ENCODE measurements at regions not wholly inside any gene's neighbourhood (a gene's known extent, or its start where the extent isn't known, plus 50 kb on each side); places are given as distances from the start of the nearest gene placed in this dataset.

DNA sequence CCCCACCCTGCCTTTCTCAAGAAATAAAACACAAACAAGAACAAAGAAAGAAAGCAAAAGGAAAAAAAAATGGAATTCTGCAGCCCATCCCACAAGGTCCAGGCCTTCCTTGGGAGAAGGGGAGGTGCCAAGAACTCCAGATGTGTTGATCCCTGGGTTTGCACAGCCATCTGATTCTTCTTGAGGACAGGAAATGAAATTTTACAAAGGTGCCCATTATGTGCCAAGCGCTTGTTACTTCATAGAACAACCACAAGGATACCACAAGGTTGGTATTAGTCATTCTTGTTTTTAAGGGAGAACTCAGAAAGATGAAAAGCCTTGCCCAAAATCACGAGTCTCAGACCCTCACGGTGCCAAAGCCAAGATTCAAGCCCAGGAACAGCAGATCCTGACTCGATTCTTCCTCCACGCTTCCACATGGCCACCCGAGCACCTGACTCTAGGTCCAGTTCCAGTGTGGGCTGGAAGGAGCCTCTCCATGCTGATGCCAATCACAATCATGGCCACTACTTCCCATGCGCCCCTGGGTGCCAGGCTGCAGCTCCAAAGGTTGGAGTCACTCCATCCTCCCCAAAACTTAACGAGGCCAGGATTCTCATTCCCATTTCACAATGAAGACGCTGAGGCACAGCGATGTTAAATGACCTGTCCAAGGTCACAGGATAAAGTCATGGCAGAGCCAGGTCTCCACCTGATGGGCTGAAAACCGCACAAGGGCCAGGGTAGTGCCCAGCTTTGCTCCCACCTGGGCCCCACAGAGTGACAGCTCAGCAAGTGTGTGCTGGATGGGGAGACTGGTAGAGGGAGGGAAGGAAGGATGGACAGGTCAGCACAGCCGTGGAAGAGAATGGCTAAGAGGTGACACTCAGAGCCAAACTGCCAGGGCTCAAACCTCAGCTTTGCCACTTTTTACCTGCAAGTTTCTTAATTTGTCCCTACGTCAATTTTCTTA is 66.7 kb upstream of the TOP1 start:
- Histone ChIP-seq H3K9me3 (no peaks in the 10 kb centered on the region), H3K4me3 (no peak overlapping the region), H3K27me3 (no peaks in the 10 kb centered on the region), H3K4me1 (peaks cover 3 to 5% (median 4%) of the 10 kb centered on the region in 4 donors), H3K36me3 (no peaks in the 10 kb centered on the region), H3K27ac (no peak overlapping the region)
- WGBS, 2 donors = 77 to 78% methylated on average over 13 of the region's 13 CpGs
- ATAC-seq (ENCODE audit: low FRiP score in 2 of 2) (no peak), DNase-seq (no peak)
- TF ChIP-seq POLR2AphosphoS5 (IDR thresholded peaks at IDR 0.05) (no peak), POLR2A (IDR thresholded peaks at IDR 0.05) (no peak), EP300 (IDR thresholded peaks at IDR 0.05) (no peak)
- TF ChIP-seq, protein P1, sequence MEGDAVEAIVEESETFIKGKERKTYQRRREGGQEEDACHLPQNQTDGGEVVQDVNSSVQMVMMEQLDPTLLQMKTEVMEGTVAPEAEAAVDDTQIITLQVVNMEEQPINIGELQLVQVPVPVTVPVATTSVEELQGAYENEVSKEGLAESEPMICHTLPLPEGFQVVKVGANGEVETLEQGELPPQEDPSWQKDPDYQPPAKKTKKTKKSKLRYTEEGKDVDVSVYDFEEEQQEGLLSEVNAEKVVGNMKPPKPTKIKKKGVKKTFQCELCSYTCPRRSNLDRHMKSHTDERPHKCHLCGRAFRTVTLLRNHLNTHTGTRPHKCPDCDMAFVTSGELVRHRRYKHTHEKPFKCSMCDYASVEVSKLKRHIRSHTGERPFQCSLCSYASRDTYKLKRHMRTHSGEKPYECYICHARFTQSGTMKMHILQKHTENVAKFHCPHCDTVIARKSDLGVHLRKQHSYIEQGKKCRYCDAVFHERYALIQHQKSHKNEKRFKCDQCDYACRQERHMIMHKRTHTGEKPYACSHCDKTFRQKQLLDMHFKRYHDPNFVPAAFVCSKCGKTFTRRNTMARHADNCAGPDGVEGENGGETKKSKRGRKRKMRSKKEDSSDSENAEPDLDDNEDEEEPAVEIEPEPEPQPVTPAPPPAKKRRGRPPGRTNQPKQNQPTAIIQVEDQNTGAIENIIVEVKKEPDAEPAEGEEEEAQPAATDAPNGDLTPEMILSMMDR (IDR thresholded peaks at IDR 0.05) = no peak

DNA sequence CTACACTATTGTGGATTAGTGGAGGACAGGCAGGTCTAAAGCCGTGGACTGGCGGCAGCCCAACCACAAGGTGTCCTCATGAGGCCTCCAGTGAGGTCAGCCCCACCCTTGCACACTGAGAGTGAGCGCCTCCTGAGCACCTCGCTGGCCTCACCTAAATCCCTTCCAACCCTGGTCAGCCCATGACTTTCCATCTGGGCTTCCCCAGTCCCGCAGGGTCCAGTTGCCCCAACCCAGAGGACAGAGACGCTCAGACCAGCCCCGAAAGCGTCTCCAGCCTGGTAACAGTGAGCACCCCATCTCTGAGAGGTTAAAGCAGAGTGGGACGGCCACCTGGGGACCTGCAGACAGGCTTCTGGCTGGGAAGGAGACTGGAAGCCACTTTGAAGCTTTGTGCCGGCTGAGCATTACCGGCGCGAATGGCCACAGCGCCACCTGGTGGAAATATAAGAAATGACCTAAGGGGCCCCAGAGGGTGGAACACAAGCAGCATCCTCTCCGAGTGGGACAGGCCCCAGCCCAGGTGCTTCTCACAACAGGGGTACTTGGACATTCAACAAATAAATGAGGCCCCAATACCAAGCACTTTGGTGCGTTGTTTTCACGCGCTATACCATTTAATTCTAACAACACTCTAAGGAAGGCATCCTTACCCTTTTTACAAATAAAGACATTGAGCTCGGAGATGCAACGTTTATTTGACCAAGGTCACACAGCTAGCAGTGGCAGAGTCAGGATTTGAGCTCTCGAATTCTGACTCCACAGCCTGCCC is 65.7 kb upstream of the TOP1 start:
- Histone ChIP-seq H3K4me3 (no peak overlapping the region), H3K4me1 (peaks cover 3 to 5% (median 4%) of the 10 kb centered on the region in 4 donors), H3K9me3 (no peaks in the 10 kb centered on the region), H3K27ac (no peak overlapping the region), H3K36me3 (no peaks in the 10 kb centered on the region), H3K27me3 (no peaks in the 10 kb centered on the region)
- WGBS, 2 donors = 22 to 43% methylated on average over 9 to 17 of the region's 21 CpGs
- DNase-seq = peak in 1 of 2 donors; percentile 63
- TF ChIP-seq, protein P1 (IDR thresholded peaks at IDR 0.05) = peak; percentile 73 to 90 (median 90)
- TF ChIP-seq POLR2A (IDR thresholded peaks at IDR 0.05) = no peak
- peak; percentile 86 to 89 for ATAC-seq (ENCODE audit: low FRiP score in 2 of 2)

DNA sequence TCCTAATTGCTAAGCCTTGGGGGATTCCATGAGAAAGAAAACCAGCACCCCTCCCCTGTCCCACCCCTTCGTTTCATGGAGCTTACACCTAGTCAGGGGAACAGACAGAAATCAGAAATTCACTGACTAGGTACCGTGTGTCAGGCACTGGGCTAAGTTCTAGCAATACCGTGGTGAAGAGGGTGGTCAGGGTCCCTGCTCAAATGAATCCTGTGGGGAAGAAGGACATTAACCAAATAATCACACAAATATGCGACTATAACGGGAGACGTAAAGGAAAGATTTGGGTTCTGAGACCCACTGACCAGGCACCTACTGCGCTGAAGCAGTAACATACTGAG is 65.1 kb upstream of the TOP1 start:
- no peak overlapping the region for H3K27ac ChIP-seq
- TF ChIP-seq EP300 (IDR thresholded peaks at IDR 0.05) (no peak), POLR2A (IDR thresholded peaks at IDR 0.05) (no peak)
- TF ChIP-seq, protein P1 (IDR thresholded peaks at IDR 0.05) = no peak
- no peak overlapping the region for H3K4me3 ChIP-seq
- H3K9me3 ChIP-seq = no peaks in the 10 kb centered on the region
- DNase-seq = no peak
- peaks cover 3 to 5% (median 4%) of the 10 kb centered on the region in 4 donors for H3K4me1 ChIP-seq
- H3K27me3 ChIP-seq = no peaks in the 10 kb centered on the region
- no peaks in the 10 kb centered on the region for H3K36me3 ChIP-seq
- ATAC-seq (ENCODE audit: low FRiP score in 2 of 2) = no peak
- 81 to 82% methylated on average over 7 of the region's 7 CpGs for WGBS, 2 donors

DNA sequence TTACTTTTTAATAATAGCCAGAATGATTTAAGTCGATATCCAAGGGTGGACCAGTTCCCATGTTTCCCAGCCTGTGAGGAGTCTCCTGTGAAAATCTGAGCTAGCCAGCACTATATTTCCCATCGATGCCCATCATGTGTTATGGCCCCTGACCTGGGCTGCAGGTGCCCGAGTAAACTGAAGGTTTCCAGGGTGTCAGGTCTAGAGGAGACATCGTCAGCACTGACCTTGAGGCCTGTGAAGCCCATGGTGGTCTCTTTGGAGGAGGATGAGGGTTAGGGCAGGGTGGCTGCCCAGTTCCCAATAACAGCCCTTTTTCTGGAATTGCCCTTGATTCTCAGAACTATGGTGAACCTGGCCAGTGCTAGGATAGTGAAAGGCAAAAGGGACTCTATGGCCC is 63.0 kb upstream of the TOP1 start:
- 69 to 96% methylated on average over 2 to 4 of the region's 4 CpGs for WGBS, 2 donors
- Histone ChIP-seq H3K4me3 (no peak overlapping the region), H3K27ac (no peak overlapping the region), H3K27me3 (no peaks in the 10 kb centered on the region), H3K36me3 (no peaks in the 10 kb centered on the region), H3K4me1 (peaks cover 3 to 14% (median 10%) of the 10 kb centered on the region in 4 donors), H3K9me3 (no peaks in the 10 kb centered on the region)
- ATAC-seq (ENCODE audit: low FRiP score in 2 of 2) = no peak
- TF ChIP-seq EP300 (IDR thresholded peaks at IDR 0.05) = no peak
- no peak for TF ChIP-seq POLR2AphosphoS5 (IDR thresholded peaks at IDR 0.05)
- TF ChIP-seq POLR2A (IDR thresholded peaks at IDR 0.05) = no peak
- TF ChIP-seq, protein P1 (IDR thresholded peaks at IDR 0.05) = no peak
- no peak for DNase-seq
